NCI-H2171 treated with DMSO at 0.1 percent for 48 hours (cell line): ENCODE measurements at regions not wholly inside any gene's neighbourhood (a gene's known extent, or its start where the extent isn't known, plus 50 kb on each side); places are given as distances from the start of the nearest gene placed in this dataset.

ENCODE experiments used
- DNase-seq: peaks from one replicate; lab custom pipeline; 2025; lab: John Stamatoyannopoulos, UW

- DNase-seq, result no peak
These were observed 363.5 kb downstream of the CDH9 start for GRCh38 chr5:26674846-26675245.

- no peak for DNase-seq
These were observed 368.9 kb downstream of the CDH9 start for GRCh38 chr5:26669523-26669922.

GRCh38 chr5:26669031-26669430 lies 369.4 kb downstream of the CDH9 start:
- no peak for DNase-seq

GRCh38 chr5:26666371-26666770 lies 372.0 kb downstream of the CDH9 start:
- no peak for DNase-seq

DNA sequence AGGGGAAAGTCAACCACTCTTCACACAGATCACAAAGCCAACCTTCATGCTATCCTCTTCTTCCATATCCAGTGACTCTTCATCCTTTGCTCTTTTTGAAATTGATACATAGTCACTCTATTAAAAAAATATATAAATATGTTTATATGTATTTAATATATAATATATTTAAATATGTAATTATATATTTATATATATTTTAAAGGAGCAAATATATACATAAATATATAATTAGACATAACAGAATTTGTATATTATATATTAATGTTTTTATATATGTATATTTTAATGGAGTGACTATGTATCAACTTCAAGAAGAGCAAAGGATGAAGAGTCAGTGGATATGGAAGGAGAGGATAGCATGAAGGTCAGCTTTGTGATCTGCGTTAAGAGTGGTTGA lies 374.9 kb downstream of the CDH9 start:
- no peak for DNase-seq

DNA sequence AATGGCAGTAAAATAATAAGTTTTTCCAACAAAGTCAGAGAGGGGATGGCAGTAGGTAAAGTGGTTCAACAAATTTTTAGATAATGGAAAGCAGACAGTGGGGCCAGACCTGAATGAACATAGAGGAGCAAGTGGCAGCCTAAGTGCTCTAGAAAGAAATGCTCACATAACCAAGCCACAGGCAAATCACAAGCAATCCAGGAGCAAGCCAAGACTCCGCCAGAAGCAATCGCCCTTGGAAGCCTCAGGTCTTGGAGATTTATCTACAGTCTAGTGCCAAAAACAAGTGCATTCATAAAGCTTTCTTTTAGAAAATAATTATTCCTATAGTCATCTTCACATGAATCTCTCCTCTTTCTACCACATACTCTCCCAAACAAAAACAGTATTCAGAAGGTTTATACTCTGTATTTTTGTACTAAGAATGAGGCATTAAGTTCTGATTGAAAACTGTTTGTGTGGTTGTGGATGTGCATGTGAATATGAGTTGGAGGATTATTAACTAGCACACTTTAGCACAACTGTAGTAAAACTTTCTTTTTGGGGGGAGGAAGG lies 375.5 kb downstream of the CDH9 start:
- DNase-seq, result no peak

DNA sequence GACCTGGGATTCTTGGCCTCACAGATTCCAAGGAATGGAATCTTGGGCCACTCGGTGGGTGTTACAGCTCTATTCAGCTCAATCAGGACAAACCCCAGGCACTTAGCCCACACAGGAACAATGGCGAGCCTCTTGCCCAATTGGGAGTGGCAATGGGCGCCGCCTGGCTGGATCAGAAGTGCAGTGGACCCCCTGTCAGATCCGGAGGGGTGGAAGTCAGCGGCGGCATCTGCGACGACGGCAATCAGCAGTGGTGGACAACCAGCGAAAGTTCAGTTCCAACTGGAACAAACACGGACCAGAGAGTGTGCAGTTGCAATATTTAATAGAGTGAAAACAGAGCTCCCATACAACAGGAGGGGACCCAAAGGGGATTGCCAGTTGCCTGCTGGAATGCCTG lies 378.3 kb downstream of the CDH9 start:
- no peak for DNase-seq

- DNase-seq, result no peak
These were observed 389.4 kb downstream of the CDH9 start for GRCh38 chr5:26649000-26649399.

GRCh38 chr5:26647781-26648180 lies 390.6 kb downstream of the CDH9 start:
- DNase-seq, result no peak

DNA sequence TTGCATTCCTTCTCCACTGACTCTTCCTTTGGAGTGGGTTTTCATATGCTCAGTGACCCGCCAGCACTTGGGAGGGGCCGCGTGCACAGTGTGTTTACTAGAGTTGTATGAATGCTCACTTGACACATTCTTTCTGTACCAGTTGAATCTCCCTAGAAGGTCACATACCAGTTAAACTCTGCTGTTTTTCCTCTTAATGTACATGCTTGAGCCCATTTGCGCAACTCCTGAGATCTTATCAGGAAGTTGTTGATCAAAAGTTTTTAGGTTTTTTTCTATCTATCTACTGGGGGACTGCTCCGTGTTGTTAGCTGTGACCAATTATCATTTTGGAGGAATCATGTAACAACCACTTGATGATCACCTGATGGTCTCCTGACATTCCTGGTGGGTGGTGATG lies 392.7 kb downstream of the CDH9 start:
- no peak for DNase-seq

GRCh38 chr5:26641492-26641891 lies 396.9 kb downstream of the CDH9 start:
- DNase-seq, result no peak

DNA sequence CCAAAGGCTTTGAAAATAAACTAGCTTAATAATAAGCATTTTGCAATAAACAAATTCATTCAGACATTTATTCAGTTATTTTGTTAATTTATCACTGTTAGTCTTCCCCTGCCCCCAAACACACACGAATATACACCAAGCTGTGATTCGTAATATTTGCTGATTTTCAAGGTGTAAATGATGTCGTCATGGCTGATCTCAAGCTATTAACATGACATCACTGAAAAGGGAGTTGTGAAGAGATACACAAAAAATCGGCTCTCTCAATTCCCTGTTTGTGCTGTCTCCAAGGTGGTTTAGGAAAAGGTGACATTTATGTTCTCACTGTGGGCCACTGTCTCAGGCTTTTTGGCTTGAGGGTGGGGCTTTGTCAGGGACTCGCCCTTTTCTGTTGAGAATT lies 413.3 kb downstream of the CDH9 start:
- no peak for DNase-seq

DNA sequence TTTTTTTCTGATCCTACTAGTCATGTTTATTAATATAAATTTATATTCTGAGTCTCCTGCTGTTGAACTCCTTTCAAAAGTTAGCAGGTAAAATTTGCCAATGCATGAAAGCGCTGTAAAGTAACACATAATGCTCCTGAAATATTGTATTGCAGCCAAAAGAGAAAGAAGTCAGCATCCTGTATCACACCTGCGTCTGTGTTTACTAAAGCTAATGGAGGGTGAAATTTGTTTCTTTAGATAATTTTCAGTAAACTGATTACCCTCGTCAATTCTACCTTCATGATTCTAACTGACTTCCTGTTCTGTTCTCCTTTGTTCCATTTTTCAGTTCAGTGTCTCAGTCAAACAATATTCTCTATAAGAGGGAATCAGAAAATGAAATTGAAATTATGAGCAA lies 415.4 kb downstream of the CDH9 start:
- no peak for DNase-seq

DNA sequence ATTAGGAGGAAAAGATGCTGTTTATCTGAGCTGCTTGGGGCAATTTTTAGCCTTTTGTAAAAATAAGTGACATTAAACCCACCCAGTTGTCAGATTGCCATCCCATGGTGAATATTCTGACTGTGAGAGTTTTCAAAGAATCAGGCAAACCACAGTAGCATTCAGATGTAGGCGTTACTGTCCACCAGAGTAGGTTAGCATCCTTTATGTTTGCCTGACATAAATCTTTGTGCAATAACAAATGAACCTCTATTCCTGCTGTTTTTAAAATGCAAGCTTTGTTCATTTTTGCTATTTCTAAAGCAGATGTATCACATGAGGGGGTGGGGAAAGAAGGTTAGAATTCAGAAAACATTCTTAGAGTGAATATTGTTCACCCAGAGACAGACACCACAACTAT lies 427.8 kb downstream of the CDH9 start:
- no peak for DNase-seq

DNA sequence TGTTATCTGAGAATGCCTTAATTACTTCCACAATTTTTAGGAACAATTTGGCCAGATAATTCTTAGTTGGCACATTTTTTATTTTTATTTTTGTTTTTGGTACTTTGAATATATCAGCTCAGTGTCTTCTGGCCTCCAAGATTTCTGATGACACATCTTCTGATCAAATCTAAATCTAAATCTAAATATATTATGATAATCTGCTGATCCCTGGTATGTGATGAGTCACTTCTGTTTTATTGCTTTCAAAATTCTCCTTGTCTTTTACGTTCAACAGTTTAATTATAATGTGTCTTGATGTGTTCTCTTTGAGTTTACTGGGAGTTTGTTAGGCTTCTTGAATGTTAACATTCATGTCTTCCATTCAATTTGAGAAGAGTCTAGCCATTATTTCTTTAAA lies 436.8 kb downstream of the CDH9 start:
- no peak for DNase-seq

DNA sequence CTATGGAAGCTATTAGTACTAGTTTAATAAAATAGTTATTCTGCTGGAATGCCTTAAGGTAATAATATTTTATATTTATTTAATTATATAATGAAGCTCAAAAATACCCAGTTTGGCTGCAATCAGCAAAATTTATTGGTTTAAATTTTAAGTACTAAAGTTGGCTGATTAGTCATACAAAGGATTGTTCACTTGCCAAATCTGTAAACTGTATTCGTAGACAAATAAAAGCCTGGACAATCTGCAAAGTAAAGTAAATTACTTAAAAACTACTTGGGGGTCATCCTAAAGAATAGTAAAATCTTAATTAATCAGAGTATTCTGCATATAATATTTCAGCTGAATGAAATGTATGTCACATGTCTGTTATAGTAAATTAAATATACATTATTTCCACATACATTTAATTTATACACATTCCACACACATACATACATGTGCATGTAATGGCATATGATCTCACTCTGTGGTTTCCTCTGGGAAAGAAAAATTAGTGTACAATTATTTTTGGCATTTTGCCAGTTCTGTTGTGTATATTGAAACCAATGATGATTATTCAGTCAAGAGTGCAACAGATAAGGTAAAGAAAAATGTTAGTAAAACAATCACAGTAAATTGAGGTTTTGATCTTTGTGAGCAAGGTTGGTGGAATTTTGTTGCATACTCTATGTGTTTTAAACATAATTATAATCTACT lies 455.9 kb downstream of the CDH9 start:
- DNase-seq, result no peak

DNA sequence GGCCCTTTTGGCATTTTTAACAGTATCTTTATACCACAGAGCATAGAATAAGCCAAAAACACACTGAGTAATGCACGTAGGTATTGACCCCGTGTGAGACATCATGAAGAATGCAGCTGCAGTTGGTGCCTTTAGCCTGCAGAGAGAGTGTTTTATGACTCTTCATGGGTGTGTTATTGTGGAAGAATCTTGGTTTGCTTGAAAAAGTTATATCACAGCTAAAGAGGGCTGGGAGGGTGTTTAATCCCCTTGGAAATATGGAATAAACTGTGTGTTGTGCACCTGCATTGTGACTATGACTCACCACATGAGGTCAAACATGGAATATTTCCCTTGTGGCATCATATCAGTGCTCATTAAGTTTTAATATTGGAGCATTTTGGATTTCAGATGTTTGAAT lies 458.7 kb downstream of the CDH9 start:
- DNase-seq, result no peak

DNA sequence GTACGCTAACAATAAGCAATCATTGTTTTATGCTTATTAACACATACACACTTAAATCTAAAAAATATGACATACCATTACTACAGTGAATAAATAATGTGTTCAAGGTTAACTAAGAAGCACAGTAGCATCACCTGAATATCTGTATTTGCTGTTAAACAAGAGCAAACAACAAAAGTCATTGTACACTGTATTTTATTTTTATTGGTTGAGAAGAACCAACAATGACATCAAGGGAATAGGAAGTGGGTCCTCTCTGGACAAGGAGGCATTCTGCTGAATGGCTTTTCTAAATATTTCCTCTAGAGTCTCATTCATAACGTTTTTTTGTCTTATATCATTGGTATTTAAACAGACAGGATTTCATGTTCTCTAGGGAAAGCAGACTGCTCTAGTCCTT lies 460.4 kb downstream of the CDH9 start:
- DNase-seq, result no peak

- no peak for DNase-seq
These were observed 465.9 kb downstream of the CDH9 start for GRCh38 chr5:26572480-26572879.

DNA sequence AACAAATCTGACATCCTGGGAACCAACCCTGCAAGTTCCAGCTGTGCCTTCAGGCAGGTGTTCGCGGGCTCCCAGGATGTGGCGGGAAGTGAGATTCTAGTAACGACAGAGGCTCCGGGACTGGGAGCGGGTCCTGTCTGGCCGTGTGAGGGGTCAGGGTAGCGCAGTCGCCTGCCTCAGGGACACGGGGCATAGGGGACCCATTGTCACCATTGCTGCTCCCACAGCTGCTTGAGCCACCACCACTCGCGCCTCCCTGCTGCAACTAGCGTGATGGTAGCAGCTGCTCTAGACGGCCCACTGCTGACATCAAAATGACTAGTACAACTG lies 468.5 kb downstream of the CDH9 start:
- DNase-seq, result no peak

DNA sequence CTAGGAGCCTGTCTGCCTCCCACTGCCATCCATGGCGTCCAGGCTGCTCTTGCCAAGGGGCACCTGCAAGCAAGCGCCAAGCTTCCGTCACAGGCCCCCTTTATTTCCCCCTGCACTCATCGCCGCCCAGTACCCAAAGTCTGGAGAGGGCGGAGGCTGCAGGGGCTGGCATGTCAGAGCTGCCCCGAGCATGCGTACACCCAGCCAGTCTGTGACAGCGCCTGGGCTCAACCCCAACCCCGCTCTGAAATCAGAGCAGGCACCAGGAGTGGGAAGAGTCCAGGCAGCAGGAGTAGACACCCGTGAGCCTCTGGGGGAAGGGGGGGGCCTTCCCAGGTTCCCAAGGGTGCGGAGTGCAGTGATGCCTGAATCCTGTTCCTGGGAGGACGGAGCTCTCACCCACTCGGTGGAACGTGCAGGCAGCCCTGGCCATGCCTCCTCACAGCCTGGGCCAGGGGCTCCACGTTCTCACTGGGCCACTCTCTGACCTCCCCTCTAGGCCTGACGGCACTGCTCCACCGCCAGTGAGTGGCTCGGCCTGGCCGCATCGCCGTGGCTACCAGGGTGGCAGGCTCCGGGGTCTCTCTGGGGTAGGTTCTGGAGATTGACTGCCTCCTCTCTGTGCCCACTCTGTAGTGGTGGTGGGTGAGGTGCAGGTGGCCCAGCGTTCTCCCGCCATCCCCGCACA lies 469.0 kb downstream of the CDH9 start:
- DNase-seq, result no peak

GRCh38 chr5:26568316-26568715 lies 470.1 kb downstream of the CDH9 start:
- no peak for DNase-seq

GRCh38 chr5:26563979-26564378 lies 474.4 kb downstream of the CDH9 start:
- no peak for DNase-seq

DNA sequence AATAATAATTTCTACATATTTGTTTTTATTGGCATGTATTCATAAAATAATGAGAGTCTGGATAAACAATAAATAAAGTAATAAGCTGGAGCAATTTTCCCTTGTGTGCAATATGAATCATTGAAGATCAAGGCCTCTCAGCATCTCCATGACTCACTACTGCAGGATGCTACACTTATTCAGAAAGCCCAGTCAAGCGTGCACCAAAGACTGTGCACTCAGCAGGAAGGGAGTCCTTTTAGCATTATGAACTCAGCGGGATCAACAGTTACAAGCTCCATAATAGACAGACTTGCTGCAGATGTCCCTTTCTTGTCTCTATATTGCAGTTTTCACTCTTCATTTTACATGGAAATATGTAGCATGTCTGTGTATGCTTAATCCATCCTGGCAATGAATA lies 485.3 kb downstream of the CDH9 start:
- peak; percentile 38 for DNase-seq
